ENCODE measurements at regions not wholly inside any gene's neighbourhood (a gene's known extent, or its start where the extent isn't known, plus 50 kb on each side); places are given as distances from the start of the nearest gene placed in this dataset.

DNA sequence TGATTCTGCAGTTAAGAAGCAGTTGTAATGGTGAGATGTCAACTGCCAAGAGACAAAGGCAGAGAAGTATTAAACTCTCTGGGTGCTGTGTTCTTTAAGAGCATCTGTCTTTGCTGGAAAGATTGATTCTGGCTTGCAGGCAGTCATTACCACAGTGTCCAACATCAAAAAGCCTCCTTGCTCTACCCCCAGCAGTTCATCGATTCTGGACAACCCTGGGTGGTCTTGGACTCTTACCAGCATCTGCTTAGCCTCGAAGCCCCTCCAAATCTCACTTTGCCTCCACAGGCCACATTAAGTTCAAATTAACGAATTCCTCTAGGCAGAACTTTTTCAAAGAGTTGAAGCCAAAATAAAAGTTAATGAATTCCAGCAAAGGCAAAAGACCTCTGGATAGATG, 1061.4 kb downstream of the TSN start:
- no peak for TF ChIP-seq POLR2A (IDR thresholded peaks at IDR 0.05)
- TF ChIP-seq, protein P1, sequence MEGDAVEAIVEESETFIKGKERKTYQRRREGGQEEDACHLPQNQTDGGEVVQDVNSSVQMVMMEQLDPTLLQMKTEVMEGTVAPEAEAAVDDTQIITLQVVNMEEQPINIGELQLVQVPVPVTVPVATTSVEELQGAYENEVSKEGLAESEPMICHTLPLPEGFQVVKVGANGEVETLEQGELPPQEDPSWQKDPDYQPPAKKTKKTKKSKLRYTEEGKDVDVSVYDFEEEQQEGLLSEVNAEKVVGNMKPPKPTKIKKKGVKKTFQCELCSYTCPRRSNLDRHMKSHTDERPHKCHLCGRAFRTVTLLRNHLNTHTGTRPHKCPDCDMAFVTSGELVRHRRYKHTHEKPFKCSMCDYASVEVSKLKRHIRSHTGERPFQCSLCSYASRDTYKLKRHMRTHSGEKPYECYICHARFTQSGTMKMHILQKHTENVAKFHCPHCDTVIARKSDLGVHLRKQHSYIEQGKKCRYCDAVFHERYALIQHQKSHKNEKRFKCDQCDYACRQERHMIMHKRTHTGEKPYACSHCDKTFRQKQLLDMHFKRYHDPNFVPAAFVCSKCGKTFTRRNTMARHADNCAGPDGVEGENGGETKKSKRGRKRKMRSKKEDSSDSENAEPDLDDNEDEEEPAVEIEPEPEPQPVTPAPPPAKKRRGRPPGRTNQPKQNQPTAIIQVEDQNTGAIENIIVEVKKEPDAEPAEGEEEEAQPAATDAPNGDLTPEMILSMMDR (IDR thresholded peaks at IDR 0.05), result no peak

Data from body of pancreas (tissue), 4 donors.